ENCODE measurements at regions not wholly inside any gene's neighbourhood (a gene's known extent, or its start where the extent isn't known, plus 50 kb on each side); places are given as distances from the start of the nearest gene placed in this dataset.

GRCh38 chr12:28618171-28618570, 427.9 kb downstream of the CCDC91 start:
- no peaks in the 10 kb centered on the region for H3K9me3 ChIP-seq (ENCODE audit: low read length)
- H3K27me3 ChIP-seq (ENCODE audit: insufficient read depth, low read length) = no peaks in the 10 kb centered on the region
- no peaks in the 10 kb centered on the region for H3K4me1 ChIP-seq (ENCODE audit: insufficient read depth, low read length, severe bottlenecking)

GRCh38 chr12:28618772-28619171, 428.5 kb downstream of the CCDC91 start:
- no peak overlapping the region for H2AFZ ChIP-seq (ENCODE audit: low read length)
- no peaks in the 10 kb centered on the region for H3K27me3 ChIP-seq (ENCODE audit: insufficient read depth, low read length)
- H3K4me1 ChIP-seq (ENCODE audit: insufficient read depth, low read length, severe bottlenecking) = no peaks in the 10 kb centered on the region
- no peaks in the 10 kb centered on the region for H4K20me1 ChIP-seq (ENCODE audit: insufficient read depth, low read length)
- H3K4me2 ChIP-seq (ENCODE audit: low read length) = no peak overlapping the region
- no peaks in the 10 kb centered on the region for H3K9me3 ChIP-seq (ENCODE audit: low read length)
- no peaks in the 10 kb centered on the region for H3K36me3 ChIP-seq (ENCODE audit: insufficient read depth, low read length)
- no peaks in the 10 kb centered on the region for H3K9me2 ChIP-seq (ENCODE audit: low read depth, low read length)
- H3K79me2 ChIP-seq (ENCODE audit: insufficient read depth, low read length) = no peaks in the 10 kb centered on the region
- TF ChIP-seq CTCF (IDR thresholded peaks at IDR 0.05; ENCODE audit: low read length) = no peak
- no peak for TF ChIP-seq EZH2 (IDR thresholded peaks at IDR 0.05; ENCODE audit: borderline replicate concordance, low read length)
- no peak overlapping the region for H3K4me3 ChIP-seq (ENCODE audit: low read depth, low read length, poor library complexity, severe bottlenecking)
- no peak overlapping the region for H3K27ac ChIP-seq (ENCODE audit: low read depth, low read length, poor library complexity, severe bottlenecking)
- H3K9ac ChIP-seq (ENCODE audit: low read length) = no peak overlapping the region
- H3F3A ChIP-seq (ENCODE audit: insufficient read depth, low read length) = no peaks in the 10 kb centered on the region

More at GRCh38 chr12:28618171-28618570, 427.9 kb downstream of the CCDC91 start:
- Histone ChIP-seq H3F3A (ENCODE audit: insufficient read depth, low read length) (no peaks in the 10 kb centered on the region), H3K9me2 (ENCODE audit: low read depth, low read length) (no peaks in the 10 kb centered on the region), H4K20me1 (ENCODE audit: insufficient read depth, low read length) (no peaks in the 10 kb centered on the region), H3K9ac (ENCODE audit: low read length) (no peak overlapping the region), H3K79me2 (ENCODE audit: insufficient read depth, low read length) (no peaks in the 10 kb centered on the region), H3K4me2 (ENCODE audit: low read length) (no peak overlapping the region), H3K27ac (ENCODE audit: low read depth, low read length, poor library complexity, severe bottlenecking) (no peak overlapping the region), H3K36me3 (ENCODE audit: insufficient read depth, low read length) (no peaks in the 10 kb centered on the region), H3K4me3 (ENCODE audit: low read depth, low read length, poor library complexity, severe bottlenecking) (no peak overlapping the region), H2AFZ (ENCODE audit: low read length) (no peak overlapping the region)
- no peak for TF ChIP-seq CTCF (IDR thresholded peaks at IDR 0.05; ENCODE audit: low read length)
- TF ChIP-seq EZH2 (IDR thresholded peaks at IDR 0.05; ENCODE audit: borderline replicate concordance, low read length) = no peak

GRCh38 chr12:28620281-28620680, 430.0 kb downstream of the CCDC91 start:
- Histone ChIP-seq H3K9ac (ENCODE audit: low read length) (no peak overlapping the region), H3K9me2 (ENCODE audit: low read depth, low read length) (no peaks in the 10 kb centered on the region), H3K4me2 (ENCODE audit: low read length) (no peak overlapping the region), H3K9me3 (ENCODE audit: low read length) (no peaks in the 10 kb centered on the region), H4K20me1 (ENCODE audit: insufficient read depth, low read length) (no peaks in the 10 kb centered on the region), H3K27ac (ENCODE audit: low read depth, low read length, poor library complexity, severe bottlenecking) (no peak overlapping the region), H3K27me3 (ENCODE audit: insufficient read depth, low read length) (no peaks in the 10 kb centered on the region), H3K36me3 (ENCODE audit: insufficient read depth, low read length) (no peaks in the 10 kb centered on the region), H3K4me1 (ENCODE audit: insufficient read depth, low read length, severe bottlenecking) (no peaks in the 10 kb centered on the region), H2AFZ (ENCODE audit: low read length) (no peak overlapping the region), H3K79me2 (ENCODE audit: insufficient read depth, low read length) (no peaks in the 10 kb centered on the region), H3F3A (ENCODE audit: insufficient read depth, low read length) (no peaks in the 10 kb centered on the region), H3K4me3 (ENCODE audit: low read depth, low read length, poor library complexity, severe bottlenecking) (no peak overlapping the region)
- TF ChIP-seq EZH2 (IDR thresholded peaks at IDR 0.05; ENCODE audit: borderline replicate concordance, low read length) (no peak), CTCF (IDR thresholded peaks at IDR 0.05; ENCODE audit: low read length) (no peak)
